A549 (cell line): ENCODE measurements at regions not wholly inside any gene's neighbourhood (a gene's known extent, or its start where the extent isn't known, plus 50 kb on each side); places are given as distances from the start of the nearest gene placed in this dataset.

Experiments used
- BCL3 ChIP-seq: fragments of >200 bp; sonication (Bioruptor Twin); formaldehyde crosslinking; IDR thresholded peaks from 3 replicates; pipeline ENCODE4 v1.6.1; 2016
- CEBPB ChIP-seq, 2 experiments: fragments of >200 bp in 1 of 2; sonication (Bioruptor Twin) in 1 of 2; formaldehyde crosslinking in 1 of 2; IDR thresholded peaks; 2 replicates each; pipeline ENCODE4 v1.6.1; 2012 to 2016
- CHD4 ChIP-seq: fragments of 200-600 bp; sonication (generic); IDR thresholded peaks from 2 replicates; pipeline ENCODE4 v1.6.1; 2016; ENCODE audit warnings: antibody characterized with exemption, mild to moderate bottlenecking, borderline replicate concordance
- CTCF ChIP-seq: fragments of >200 bp; sonication (Bioruptor Twin); formaldehyde crosslinking; IDR thresholded peaks from 3 replicates; pipeline ENCODE4 v1.5.1; 2016
- ESRRA ChIP-seq: fragments of 150-350 bp; IDR thresholded peaks from 2 replicates; pipeline ENCODE4 v1.6.1; 2014; ENCODE audit warnings: mild to moderate bottlenecking, low read length, borderline replicate concordance
- KDM1A ChIP-seq: fragments of 200-600 bp; sonication (generic); IDR thresholded peaks from 2 replicates; pipeline ENCODE4 v1.6.1; 2016; ENCODE audit warnings: low read depth, mild to moderate bottlenecking
- NFE2L2 ChIP-seq: fragments of 150-350 bp; conservative IDR thresholded peaks from 2 replicates; pipeline ENCODE4 v1.6.1; 2014; ENCODE audit warnings: low read length
- POLR2AphosphoS2 ChIP-seq: conservative IDR thresholded peaks from 2 replicates; pipeline ENCODE4 v1.6.1; 2012; ENCODE audit warnings: low read length, improper control_type of control experiment, inconsistent platforms
- RAD21 ChIP-seq, 2 experiments: fragments of >200 bp in 1 of 2; sonication (Bioruptor Twin) in 1 of 2; formaldehyde crosslinking in 1 of 2; IDR thresholded peaks in 1 of 2; conservative IDR thresholded peaks in 1 of 2; 2 replicates in 1 of 2; 3 replicates in 1 of 2; pipeline ENCODE4 v1.6.1; 2012 to 2018; ENCODE audit warnings: inconsistent platforms in 1 of 2
- RARB ChIP-seq: fragments of 250-450 bp; sonication (Bioruptor Pico); IDR thresholded peaks from 2 replicates; pipeline ENCODE4 v1.8.0; 2021; ENCODE audit warnings: mild to moderate bottlenecking, moderate library complexity
- REST ChIP-seq: fragments of 200-600 bp; sonication (generic); IDR thresholded peaks from 2 replicates; pipeline ENCODE4 v1.6.1; 2016; ENCODE audit warnings: antibody characterized with exemption, mild to moderate bottlenecking, moderate library complexity
- RFX5 ChIP-seq: fragments of 450-650 bp; IDR thresholded peaks from 2 replicates; pipeline ENCODE4 v1.7.1; 2014; ENCODE audit warnings: antibody characterized with exemption, mild to moderate bottlenecking, moderate library complexity
- USF2 ChIP-seq: fragments of 450-650 bp; IDR thresholded peaks from 2 replicates; pipeline ENCODE4 v1.6.1; 2014; ENCODE audit warnings: antibody characterized with exemption

- TF ChIP-seq RFX5 (no peak), CTCF (no peak), KDM1A (no peak), RARB (CRISPR knock-in tag) (no peak), BCL3 (no peak), POLR2AphosphoS2 (no peak), ESRRA (no peak), REST (no peak), RAD21 (conservative IDR thresholded peaks at IDR 0.05 in 1 of 2, IDR thresholded peaks at IDR 0.05 in 1 of 2) (no peak), CEBPB (IDR thresholded peaks at IDR 0.05) (no peak), USF2 (no peak), NFE2L2 (no peak), CHD4 (no peak)
Observed at GRCh38 chr2:150219861-150220260, 267.6 kb downstream of the RND3 start.
